Activated CD4-positive, alpha-beta memory T cell treated with anti-CD3 and anti-CD28 coated beads, Interleukin-2, amount 10 ng/mL, durations not matched to agents 7 days and 5 days (primary cell): ENCODE measurements at regions not wholly inside any gene's neighbourhood (a gene's known extent, or its start where the extent isn't known, plus 50 kb on each side); places are given as distances from the start of the nearest gene placed in this dataset.

Source experiments
- CTCF ChIA-PET: fragments of 350-600 bp; sonication (Branson Sonifier 250); formaldehyde crosslinking; loops from one replicate; lab custom pipeline; 2021; ENCODE audit warnings: antibody characterized with exemption, inconsistent platforms; lab: Charles Lee
- POLR2A ChIA-PET: fragments of 350-600 bp; sonication (Branson Sonifier 250); formaldehyde crosslinking; loops from one replicate; lab custom pipeline; 2021; ENCODE audit warnings: antibody characterized with exemption; lab: Charles Lee
- DNase-seq: peaks from one replicate; pipeline ENCODE4 v3.0.0-alpha.2; 2020
- H3K27ac Mint-ChIP-seq: one replicate; pipeline ENCODE4 v1.8.0; 2021; ENCODE audit warnings: mild to moderate bottlenecking, mixed read lengths
- H3K27me3 Mint-ChIP-seq: one replicate; pipeline ENCODE4 v1.8.0; 2021; ENCODE audit warnings: mixed read lengths
- H3K36me3 Mint-ChIP-seq: one replicate; pipeline ENCODE4 v1.8.0; 2021; ENCODE audit warnings: low read depth, mixed read lengths
- H3K4me1 Mint-ChIP-seq: one replicate; pipeline ENCODE4 v1.8.0; 2021; ENCODE audit warnings: mixed read lengths
- H3K4me3 Mint-ChIP-seq: one replicate; pipeline ENCODE4 v1.8.0; 2021; ENCODE audit warnings: mild to moderate bottlenecking, mixed read lengths
- H3K9me3 Mint-ChIP-seq: one replicate; pipeline ENCODE4 v1.8.0; 2021; ENCODE audit warnings: mixed read lengths

DNA sequence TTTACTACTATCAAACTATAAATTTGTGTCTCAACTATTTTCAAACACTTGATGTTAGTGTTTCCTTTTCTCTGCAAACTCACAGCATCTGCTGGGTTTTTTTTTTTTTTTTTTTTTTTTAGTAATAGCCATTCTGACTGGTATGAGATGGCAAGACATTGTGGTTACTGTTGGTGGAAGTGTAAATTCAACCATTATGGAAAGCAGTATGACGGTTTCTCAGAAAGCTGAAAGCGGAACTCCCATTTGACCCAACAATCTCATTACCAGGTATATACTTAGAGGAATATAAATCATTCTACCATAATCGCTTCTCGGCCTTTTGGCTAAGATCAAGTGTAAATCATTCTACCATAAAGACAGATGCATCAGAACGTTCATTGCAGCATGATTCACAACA, 608.3 kb upstream of the ZP4 start:
- no peaks in the 10 kb centered on the region for H3K27me3 Mint-ChIP-seq
- no peak overlapping the region for H3K27ac Mint-ChIP-seq
- no peaks in the 10 kb centered on the region for H3K36me3 Mint-ChIP-seq
- ChIA-PET POLR2A (no interaction called here), CTCF (no interaction called here)
- H3K9me3 Mint-ChIP-seq: peaks cover 13% of the 10 kb centered on the region
- no peak for DNase-seq
- H3K4me3 Mint-ChIP-seq: no peak overlapping the region
- H3K4me1 Mint-ChIP-seq: no peaks in the 10 kb centered on the region

DNA sequence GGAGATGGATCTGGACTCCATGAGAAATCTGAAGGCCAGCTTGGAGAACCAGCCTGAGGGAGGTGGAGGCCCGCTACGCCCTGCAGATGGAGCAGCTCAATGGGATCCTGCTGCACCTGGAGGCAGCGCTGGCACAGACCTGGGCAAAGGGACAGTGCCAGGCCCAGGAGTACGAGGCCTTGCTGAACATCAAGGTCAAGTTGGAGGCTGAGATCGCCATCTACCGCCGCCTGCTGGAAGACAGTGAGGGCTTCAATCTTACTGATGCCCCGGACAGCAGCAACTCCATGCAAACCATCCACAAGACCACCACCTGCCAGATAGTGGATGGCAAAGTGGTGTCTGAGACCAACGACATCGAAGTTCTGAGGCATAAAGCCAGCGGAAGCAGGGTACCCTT, 601.5 kb upstream of the ZP4 start:
- no peak overlapping the region for H3K4me3 Mint-ChIP-seq
- H3K27ac Mint-ChIP-seq: no peak overlapping the region
- H3K36me3 Mint-ChIP-seq: no peaks in the 10 kb centered on the region
- H3K4me1 Mint-ChIP-seq: no peaks in the 10 kb centered on the region
- peaks cover 4% of the 10 kb centered on the region for H3K9me3 Mint-ChIP-seq
- ChIA-PET CTCF (no interaction called here), POLR2A (no interaction called here)
- no peaks in the 10 kb centered on the region for H3K27me3 Mint-ChIP-seq
- no peak for DNase-seq

DNA sequence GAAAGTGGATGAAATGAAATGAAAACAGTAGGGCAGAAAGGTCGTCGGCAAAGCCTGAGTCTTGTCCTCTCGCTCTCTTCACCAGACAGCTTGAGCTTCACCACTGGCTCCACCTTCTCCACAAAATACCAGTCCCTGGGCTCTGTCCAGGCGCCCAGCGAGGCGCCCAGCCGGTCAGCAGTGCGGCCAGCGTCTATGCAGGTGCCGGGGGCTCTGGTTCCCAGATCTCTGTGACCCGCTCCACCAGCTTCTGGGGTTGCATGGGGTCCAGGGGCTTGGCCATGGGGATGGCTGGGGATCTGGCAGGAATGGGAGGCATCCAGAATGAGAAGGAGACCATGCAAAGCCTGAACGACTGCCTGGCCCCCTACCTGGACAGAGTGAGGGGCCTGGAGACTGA, 600.5 kb upstream of the ZP4 start:
- Mint-ChIP-seq H3K9me3 (peaks cover 3% of the 10 kb centered on the region), H3K27me3 (no peaks in the 10 kb centered on the region), H3K36me3 (no peaks in the 10 kb centered on the region), H3K4me1 (no peaks in the 10 kb centered on the region), H3K27ac (no peak overlapping the region), H3K4me3 (no peak overlapping the region)
- ChIA-PET POLR2A (no interaction called here), CTCF (no interaction called here)
- no peak for DNase-seq

DNA sequence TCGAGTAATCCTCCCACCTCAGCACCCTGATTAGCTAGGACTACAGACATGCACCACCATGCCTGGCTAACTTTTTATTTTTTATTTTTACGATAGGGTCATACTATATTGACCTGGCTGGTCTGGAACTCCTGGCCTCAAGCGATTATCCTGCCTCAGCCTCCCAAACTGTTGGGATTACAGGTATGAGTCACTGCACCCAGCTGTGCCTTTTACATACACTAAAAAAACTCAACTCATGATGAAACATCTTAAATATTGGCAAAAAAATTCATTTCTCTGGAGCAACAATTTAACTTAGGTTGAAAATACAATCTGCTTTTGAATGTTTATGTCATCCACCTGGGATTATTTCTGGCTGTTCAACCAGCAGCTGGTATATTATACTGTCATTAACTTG, 598.3 kb upstream of the ZP4 start:
- H3K36me3 Mint-ChIP-seq: no peaks in the 10 kb centered on the region
- CTCF ChIA-PET: interaction anchor here (0.6 kb wide), 1 partner anchor 674 kb away, joined by 6 read pairs; no protein-coding TSS in a partner anchor
- no peaks in the 10 kb centered on the region for H3K4me1 Mint-ChIP-seq
- no peak overlapping the region for H3K27ac Mint-ChIP-seq
- H3K27me3 Mint-ChIP-seq: no peaks in the 10 kb centered on the region
- POLR2A ChIA-PET: no interaction called here
- H3K9me3 Mint-ChIP-seq: peaks cover 3% of the 10 kb centered on the region
- no peak for DNase-seq
- no peak overlapping the region for H3K4me3 Mint-ChIP-seq

DNA sequence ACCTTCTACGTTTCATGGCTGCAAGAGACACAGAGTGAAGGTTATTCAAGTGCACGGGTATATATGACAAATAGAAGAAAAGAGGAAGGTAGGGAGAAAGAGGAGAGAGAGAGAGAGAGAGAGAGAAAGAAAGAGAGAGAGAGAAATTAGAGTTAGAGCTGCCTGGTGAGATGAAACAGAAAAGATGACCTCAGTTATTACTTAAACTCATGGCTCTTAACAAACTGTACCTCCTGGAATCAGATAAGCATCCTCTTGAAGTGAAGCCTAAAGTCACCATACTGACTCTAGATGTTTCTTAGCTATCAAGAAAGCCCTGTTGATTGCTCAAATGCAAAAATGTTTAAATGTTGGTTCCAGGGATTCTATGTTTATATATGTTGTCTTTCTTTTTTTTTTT, 597.7 kb upstream of the ZP4 start:
- ChIA-PET POLR2A (no interaction called here), CTCF (interaction anchor here (0.6 kb wide), 1 partner anchor 673 kb away, joined by 6 read pairs; no protein-coding TSS in a partner anchor)
- H3K4me3 Mint-ChIP-seq: no peak overlapping the region
- H3K9me3 Mint-ChIP-seq: peaks cover 3% of the 10 kb centered on the region
- no peak for DNase-seq
- no peaks in the 10 kb centered on the region for H3K36me3 Mint-ChIP-seq
- no peaks in the 10 kb centered on the region for H3K27me3 Mint-ChIP-seq
- H3K27ac Mint-ChIP-seq: no peak overlapping the region
- no peaks in the 10 kb centered on the region for H3K4me1 Mint-ChIP-seq

DNA sequence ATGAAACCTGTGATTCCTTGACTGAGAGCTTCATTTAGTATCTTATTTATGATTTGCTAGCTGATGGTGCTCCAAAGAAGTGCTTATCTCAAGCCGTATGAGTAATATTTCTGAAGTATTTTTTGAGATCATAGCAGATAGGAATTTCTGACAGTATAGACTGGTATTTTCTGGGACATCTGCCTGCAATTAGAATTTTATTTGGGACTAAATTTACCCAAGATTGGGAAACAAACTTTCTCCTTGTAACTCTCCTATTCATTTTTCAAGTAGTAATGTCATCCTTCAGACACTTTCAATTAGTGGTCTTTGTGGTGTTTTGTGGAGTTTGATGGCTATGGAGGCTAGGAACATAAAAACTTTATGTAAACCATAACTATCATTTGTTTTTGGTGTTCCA, 597.2 kb upstream of the ZP4 start:
- CTCF ChIA-PET: no interaction called here
- peaks cover 3% of the 10 kb centered on the region for H3K9me3 Mint-ChIP-seq
- no peak overlapping the region for H3K4me3 Mint-ChIP-seq
- no peaks in the 10 kb centered on the region for H3K36me3 Mint-ChIP-seq
- H3K4me1 Mint-ChIP-seq: no peaks in the 10 kb centered on the region
- POLR2A ChIA-PET: no interaction called here
- H3K27me3 Mint-ChIP-seq: no peaks in the 10 kb centered on the region
- no peak for DNase-seq
- H3K27ac Mint-ChIP-seq: no peak overlapping the region

DNA sequence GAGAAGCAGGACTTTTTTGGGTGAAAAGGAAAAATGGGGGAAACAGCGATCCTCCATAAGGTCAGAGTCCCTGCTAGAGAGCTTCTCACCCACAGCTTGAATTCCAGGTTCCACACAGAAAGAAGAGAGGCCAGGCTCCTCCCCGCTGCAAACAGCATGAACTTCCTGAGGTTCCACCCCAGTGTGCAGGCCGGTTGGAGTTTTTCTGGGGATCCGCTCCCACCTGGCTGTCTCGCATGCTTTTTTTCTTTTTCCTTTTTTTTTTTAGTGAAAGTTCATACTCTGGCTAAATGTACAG, 595.1 kb upstream of the ZP4 start:
- H3K9me3 Mint-ChIP-seq: no peaks in the 10 kb centered on the region
- no peak for DNase-seq
- H3K36me3 Mint-ChIP-seq: no peaks in the 10 kb centered on the region
- ChIA-PET CTCF (no interaction called here), POLR2A (no interaction called here)
- H3K27me3 Mint-ChIP-seq: no peaks in the 10 kb centered on the region
- H3K27ac Mint-ChIP-seq: no peak overlapping the region
- H3K4me1 Mint-ChIP-seq: no peaks in the 10 kb centered on the region
- no peak overlapping the region for H3K4me3 Mint-ChIP-seq

DNA sequence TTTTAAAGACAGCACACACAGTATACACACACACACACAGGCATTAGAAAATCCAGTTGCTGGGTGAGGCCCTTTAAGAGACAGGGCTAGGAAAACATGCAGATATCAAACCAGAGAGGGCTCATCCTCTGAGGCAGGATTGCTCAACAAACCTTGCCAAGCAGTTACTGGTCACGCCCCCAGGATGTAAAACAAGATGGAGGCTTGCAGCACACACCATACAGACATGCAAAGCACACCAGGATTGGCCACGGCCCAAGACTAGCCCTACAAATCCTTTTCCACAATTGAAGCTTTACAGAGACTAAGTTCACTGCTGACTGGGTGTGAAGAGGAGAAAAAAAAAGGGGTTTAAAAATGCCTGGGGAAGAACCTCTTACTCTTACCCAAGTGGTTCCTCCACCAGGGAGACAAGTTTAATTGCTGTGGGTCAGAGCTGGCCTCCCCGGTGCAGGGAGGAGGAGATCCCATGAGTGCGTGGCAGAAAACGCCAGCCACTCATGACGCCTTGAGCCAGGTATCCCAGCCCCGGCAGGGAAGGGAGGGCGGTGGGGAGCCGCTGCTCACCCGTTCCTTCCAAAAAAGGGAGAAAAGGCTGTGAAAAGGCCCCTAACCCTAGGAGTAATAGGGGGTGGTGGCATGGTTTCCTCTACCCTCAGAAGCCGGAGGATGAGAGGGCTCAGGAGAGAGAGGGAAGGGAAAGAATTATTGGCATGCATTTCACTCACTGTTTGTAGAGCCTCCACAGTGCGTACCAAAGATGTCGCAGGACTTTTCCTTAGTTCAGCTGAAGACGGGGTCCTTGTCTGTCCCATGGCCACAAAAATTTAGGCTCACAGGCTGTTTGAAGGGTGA, 594.6 kb upstream of the ZP4 start:
- DNase-seq: no peak
- no peaks in the 10 kb centered on the region for H3K4me1 Mint-ChIP-seq
- no peaks in the 10 kb centered on the region for H3K9me3 Mint-ChIP-seq
- POLR2A ChIA-PET: no interaction called here
- H3K27me3 Mint-ChIP-seq: no peaks in the 10 kb centered on the region
- no peak overlapping the region for H3K27ac Mint-ChIP-seq
- H3K4me3 Mint-ChIP-seq: no peak overlapping the region
- H3K36me3 Mint-ChIP-seq: no peaks in the 10 kb centered on the region
- CTCF ChIA-PET: no interaction called here

DNA sequence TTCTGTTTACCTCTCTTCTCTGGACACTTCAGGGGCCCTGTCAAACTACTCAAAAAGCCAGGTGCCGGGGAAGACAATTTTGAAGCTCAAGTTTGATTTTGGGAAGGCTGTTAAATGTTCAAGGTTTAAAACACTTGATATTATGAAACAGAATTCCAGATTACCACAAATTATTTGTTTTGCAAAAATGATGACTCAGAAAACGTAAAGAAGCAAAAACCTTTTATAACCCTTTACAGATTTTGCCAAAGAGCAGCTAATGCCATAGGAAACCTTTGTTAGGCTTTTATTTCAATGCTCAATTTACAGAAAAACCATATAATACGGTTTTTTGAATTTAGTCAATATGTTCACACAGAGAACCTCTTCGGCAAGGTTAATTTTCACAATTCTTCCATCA, 593.4 kb upstream of the ZP4 start:
- no peaks in the 10 kb centered on the region for H3K36me3 Mint-ChIP-seq
- ChIA-PET CTCF (no interaction called here), POLR2A (no interaction called here)
- no peak overlapping the region for H3K27ac Mint-ChIP-seq
- no peaks in the 10 kb centered on the region for H3K4me1 Mint-ChIP-seq
- DNase-seq: no peak
- no peaks in the 10 kb centered on the region for H3K9me3 Mint-ChIP-seq
- no peaks in the 10 kb centered on the region for H3K27me3 Mint-ChIP-seq
- no peak overlapping the region for H3K4me3 Mint-ChIP-seq

DNA sequence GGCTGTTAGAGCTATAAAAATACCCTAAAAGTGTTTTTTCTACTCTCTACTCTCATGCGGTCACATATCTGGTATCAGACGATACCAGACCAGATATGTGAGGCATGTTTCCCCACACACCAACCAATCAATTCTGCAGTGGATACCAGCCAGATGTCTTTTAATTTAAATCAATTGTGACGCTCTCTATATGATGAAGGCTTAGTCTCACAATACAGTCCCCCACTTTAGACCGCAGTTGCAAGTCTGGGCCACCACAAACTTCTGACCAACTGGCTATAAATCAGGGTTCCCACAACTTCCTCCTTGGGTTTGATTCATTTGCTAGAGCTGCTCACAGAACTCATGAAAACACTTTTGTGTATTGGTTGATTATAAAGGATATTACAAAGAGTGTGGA, 586.1 kb upstream of the ZP4 start:
- no peak for DNase-seq
- no peaks in the 10 kb centered on the region for H3K36me3 Mint-ChIP-seq
- H3K9me3 Mint-ChIP-seq: peaks cover 6% of the 10 kb centered on the region
- no peak overlapping the region for H3K4me3 Mint-ChIP-seq
- POLR2A ChIA-PET: no interaction called here
- CTCF ChIA-PET: no interaction called here
- H3K4me1 Mint-ChIP-seq: no peaks in the 10 kb centered on the region
- no peak overlapping the region for H3K27ac Mint-ChIP-seq
- no peaks in the 10 kb centered on the region for H3K27me3 Mint-ChIP-seq

DNA sequence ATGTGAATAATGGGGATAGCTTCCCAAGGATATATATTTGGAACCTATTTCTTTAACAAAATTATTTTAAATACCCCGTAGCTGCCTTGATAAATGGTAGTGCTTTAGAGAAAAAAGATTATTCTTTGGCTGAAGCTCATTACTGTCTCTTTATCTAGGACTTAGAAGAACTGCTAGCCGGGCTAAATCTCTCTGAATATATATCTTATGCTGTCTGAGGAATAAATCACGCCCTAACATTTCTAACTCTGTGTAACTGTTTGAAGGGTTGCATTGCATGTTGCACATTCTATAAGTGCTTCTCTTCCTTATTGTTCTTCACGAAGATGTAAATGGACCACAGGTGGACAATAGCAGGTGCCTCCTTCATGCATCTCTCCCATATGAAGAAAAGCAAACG, 585.0 kb upstream of the ZP4 start:
- ChIA-PET CTCF (no interaction called here), POLR2A (no interaction called here)
- Mint-ChIP-seq H3K9me3 (peaks cover 14% of the 10 kb centered on the region), H3K36me3 (no peaks in the 10 kb centered on the region), H3K4me1 (no peaks in the 10 kb centered on the region), H3K27ac (no peak overlapping the region), H3K4me3 (no peak overlapping the region), H3K27me3 (no peaks in the 10 kb centered on the region)
- no peak for DNase-seq

DNA sequence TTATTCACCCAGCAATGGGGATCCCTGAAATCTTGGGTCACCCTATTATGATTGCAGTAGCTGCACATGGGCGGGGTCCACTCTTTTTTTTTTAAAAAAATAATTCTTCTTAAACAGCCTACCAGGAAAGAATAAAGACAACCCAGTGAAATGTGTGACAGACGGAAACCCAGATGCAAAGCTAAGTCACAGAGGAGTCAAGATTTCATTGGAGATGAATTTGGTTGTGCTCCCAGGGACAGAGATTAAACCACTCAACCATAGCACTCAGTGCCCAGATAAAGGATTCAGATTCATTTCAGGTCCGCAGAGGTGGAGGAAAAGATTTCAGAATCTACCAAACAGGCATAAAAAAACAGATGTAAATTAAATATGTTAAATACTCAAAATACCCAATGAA, 583.5 kb upstream of the ZP4 start:
- Mint-ChIP-seq H3K4me1 (no peaks in the 10 kb centered on the region), H3K27ac (no peak overlapping the region), H3K4me3 (no peak overlapping the region), H3K9me3 (peaks cover 17% of the 10 kb centered on the region), H3K36me3 (no peaks in the 10 kb centered on the region), H3K27me3 (no peaks in the 10 kb centered on the region)
- DNase-seq: no peak
- ChIA-PET POLR2A (no interaction called here), CTCF (no interaction called here)

DNA sequence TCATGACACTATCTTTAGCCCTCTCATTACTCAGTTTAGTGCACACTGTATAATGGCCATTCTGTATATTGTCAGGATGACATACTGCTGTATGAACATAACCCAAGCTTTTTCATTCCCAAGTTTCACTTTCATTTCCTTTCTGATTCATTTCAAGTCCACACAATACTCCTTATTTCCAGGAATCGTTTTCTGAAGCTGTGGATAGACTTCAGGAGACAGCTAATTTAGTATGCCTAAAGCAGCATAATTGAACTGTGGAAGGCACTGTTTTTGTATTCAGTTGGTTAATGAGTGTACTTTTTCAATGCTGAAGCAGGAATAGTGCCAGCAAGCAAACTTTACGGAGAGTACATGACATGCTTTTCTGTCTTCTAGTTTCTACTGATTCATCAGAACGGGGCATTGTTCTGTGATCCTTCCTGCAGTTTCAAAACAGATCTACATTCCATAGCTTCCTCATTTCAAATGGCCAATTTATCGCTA, 578.5 kb upstream of the ZP4 start:
- no peaks in the 10 kb centered on the region for H3K36me3 Mint-ChIP-seq
- no peak overlapping the region for H3K4me3 Mint-ChIP-seq
- ChIA-PET POLR2A (no interaction called here), CTCF (no interaction called here)
- no peaks in the 10 kb centered on the region for H3K27me3 Mint-ChIP-seq
- no peak overlapping the region for H3K27ac Mint-ChIP-seq
- DNase-seq: no peak
- H3K9me3 Mint-ChIP-seq: peaks cover 18% of the 10 kb centered on the region
- no peaks in the 10 kb centered on the region for H3K4me1 Mint-ChIP-seq

DNA sequence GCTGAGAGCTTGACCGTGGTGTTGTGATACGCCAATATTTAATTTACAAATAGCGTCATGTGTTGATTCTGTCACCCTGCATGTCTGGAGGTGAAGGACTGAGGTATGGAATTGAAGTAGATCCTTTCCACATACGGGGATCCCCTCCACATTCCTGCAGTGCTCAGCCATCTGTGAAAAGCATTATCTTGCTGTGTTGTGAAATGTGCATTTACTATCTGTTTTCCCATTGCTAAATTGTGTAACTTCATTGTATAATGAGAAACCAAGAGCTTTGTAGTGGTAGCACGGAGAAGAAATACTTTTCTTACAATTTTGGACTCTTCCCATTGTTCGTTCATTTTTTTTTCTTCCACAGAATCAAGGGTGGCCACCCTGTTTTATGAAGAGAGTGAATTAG, 577.3 kb upstream of the ZP4 start:
- Mint-ChIP-seq H3K36me3 (no peaks in the 10 kb centered on the region), H3K27ac (no peak overlapping the region), H3K27me3 (no peaks in the 10 kb centered on the region), H3K4me1 (no peaks in the 10 kb centered on the region), H3K4me3 (no peak overlapping the region), H3K9me3 (peaks cover 18% of the 10 kb centered on the region)
- POLR2A ChIA-PET: no interaction called here
- CTCF ChIA-PET: no interaction called here
- no peak for DNase-seq
